Naive thymus-derived CD8-positive, alpha-beta T cell (primary cell): ENCODE measurements at regions not wholly inside any gene's neighbourhood (a gene's known extent, or its start where the extent isn't known, plus 50 kb on each side); places are given as distances from the start of the nearest gene placed in this dataset.
"Not testable (repeated sequence)": the region's sequence is repeated elsewhere in the genome, so short reads cannot be mapped to it uniquely, and the experiment has no call there.

Experiments used
- ATAC-seq, 2 donors: fragments of 150-1000 bp; cut with Tn5 transposase in 1 of 2; sonication (Bioruptor Pico), chemical (Tn5 transposase) in 1 of 2; 1 replicate in 1 of 2; 2 replicates in 1 of 2; pipeline ENCODE4 v1.10.0; 2021; ENCODE audit warnings: mild to moderate bottlenecking in 2 of 2, moderate library complexity in 2 of 2
- POLR2A ChIA-PET: fragments of 350-600 bp; sonication (Branson Sonifier 250); formaldehyde crosslinking; loops from one replicate; lab custom pipeline; 2021; ENCODE audit warnings: antibody characterized with exemption; lab: Charles Lee
- DNase-seq, 10 donors: peaks; one replicate each; pipeline versions ENCODE4 v3.0.0 to v3.0.0-alpha.2; 2020 to 2022
- H3K27ac Mint-ChIP-seq, 10 donors: one replicate each; pipeline ENCODE4 v1.8.0; 2020 to 2022; ENCODE audit warnings: mild to moderate bottlenecking in 10 of 10, mixed read lengths in 10 of 10, moderate library complexity in 4 of 10, inconsistent platforms in 1 of 10
- H3K27me3 Mint-ChIP-seq, 5 donors: one replicate each; pipeline ENCODE4 v1.8.0; 2021 to 2022; ENCODE audit warnings: mixed read lengths in 5 of 5
- H3K36me3 Mint-ChIP-seq, 3 donors: one replicate each; pipeline ENCODE4 v1.8.0; 2020 to 2022; ENCODE audit warnings: mixed read lengths in 3 of 3, mild to moderate bottlenecking in 2 of 3, inconsistent platforms in 1 of 3
- H3K4me1 Mint-ChIP-seq, 4 donors: one replicate each; pipeline ENCODE4 v1.8.0; 2021 to 2022; ENCODE audit warnings: mixed read lengths in 4 of 4
- H3K4me3 Mint-ChIP-seq, 10 donors: one replicate each; pipeline ENCODE4 v1.8.0; 2020 to 2022; ENCODE audit warnings: mild to moderate bottlenecking in 10 of 10, mixed read lengths in 10 of 10, moderate library complexity in 6 of 10, inconsistent platforms in 1 of 10
- H3K9me3 Mint-ChIP-seq, 9 donors: one replicate each; pipeline ENCODE4 v1.8.0; 2020 to 2022; ENCODE audit warnings: mixed read lengths in 9 of 9, mild to moderate bottlenecking in 3 of 9, inconsistent platforms in 1 of 9, moderate library complexity in 1 of 9

DNA sequence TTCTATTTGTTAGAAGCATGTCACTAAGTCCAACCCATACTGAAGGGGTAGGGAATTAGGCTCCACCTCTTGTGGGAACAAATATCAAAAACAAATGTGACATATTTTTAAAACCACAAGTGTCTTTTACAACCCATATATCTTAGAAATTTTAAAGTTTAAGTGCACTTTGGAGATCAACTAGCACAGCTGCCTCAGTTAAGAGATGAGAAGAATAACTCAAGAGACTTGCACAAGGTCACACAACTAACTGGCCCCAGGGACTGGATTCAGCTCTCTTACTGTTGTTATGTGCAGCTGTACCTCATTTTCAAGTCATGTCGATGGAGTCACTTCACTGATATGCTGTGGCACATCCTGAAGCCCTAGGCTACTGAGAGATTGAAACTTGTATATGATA, 102.9 kb upstream of the BMP2 start:
- Mint-ChIP-seq H3K4me3 (no peak overlapping the region), H3K4me1 (no peaks in the 10 kb centered on the region)
- POLR2A ChIA-PET = no interaction called here

DNA sequence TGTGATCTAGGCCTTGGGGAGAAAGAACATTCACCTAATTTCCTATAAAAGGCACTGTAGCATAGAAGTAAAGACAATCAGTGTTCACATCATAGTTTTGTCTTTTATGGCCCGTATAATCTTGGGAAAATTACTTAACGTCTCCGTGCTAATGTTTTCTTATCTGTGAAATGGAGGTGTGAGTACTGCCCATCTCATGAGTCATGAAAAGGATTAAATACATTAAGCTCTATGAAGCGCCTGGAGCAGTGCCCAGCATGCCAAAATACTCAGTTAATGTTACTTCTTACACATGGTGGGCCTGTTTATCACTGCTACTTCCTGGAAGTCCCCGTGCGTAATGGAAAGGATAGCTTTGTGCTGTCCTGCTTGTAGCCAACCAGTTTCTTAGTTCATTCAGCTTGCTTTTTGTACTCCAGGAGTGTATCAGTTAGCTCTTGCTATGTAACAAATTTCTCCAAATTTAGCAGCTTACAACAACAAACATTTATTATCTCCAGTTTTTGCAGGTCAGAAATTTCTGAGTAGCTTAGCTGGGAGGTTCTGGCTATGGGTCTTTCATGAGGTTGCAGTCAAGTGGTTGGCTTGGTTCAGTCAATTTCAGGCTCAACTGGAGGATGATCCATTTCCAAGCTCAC, 103.6 kb upstream of the BMP2 start:
- H3K27ac Mint-ChIP-seq = no peak overlapping the region

More for the DNA sequence above, 102.9 kb upstream of the BMP2 start:
- H3K9me3 Mint-ChIP-seq = peaks cover 0 to 5% (median 0%) of the 10 kb centered on the region in 9 donors
- H3K27me3 Mint-ChIP-seq = peaks cover 0 to 3% (median 0%) of the 10 kb centered on the region in 5 donors
- H3K36me3 Mint-ChIP-seq = no peaks in the 10 kb centered on the region
- ATAC-seq = no peak
- DNase-seq = no peak
- H3K27ac Mint-ChIP-seq = no peak overlapping the region

DNA sequence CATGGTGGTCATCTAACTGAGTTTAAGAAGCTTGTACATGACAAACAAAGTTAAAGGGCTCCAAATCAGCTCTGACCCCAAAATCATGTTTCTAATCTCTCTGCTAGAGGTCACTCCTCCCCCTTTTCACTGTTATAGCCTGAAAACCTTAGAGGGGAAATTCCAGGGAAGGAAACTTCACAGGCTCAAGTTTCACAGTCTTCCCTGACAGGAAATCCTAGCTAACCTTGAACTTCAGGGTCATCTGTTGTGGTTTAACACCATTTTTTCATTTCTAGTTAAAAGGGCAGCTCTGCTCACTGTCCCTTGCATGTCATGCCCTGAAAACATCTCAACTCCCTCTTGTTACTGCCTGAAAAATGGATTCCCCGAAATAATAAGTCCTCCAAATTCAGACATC, 104.4 kb upstream of the BMP2 start:
- H3K36me3 Mint-ChIP-seq = no peaks in the 10 kb centered on the region
- H3K27ac Mint-ChIP-seq = no peak overlapping the region
- H3K27me3 Mint-ChIP-seq = peaks cover 0 to 3% (median 2%) of the 10 kb centered on the region in 5 donors
- DNase-seq = no peak
- no peak for ATAC-seq
- no peak overlapping the region for H3K4me3 Mint-ChIP-seq
- POLR2A ChIA-PET = no interaction called here
- H3K9me3 Mint-ChIP-seq = peaks cover 0 to 8% (median 0%) of the 10 kb centered on the region in 9 donors
- H3K4me1 Mint-ChIP-seq = no peaks in the 10 kb centered on the region

More for the DNA sequence above, 103.6 kb upstream of the BMP2 start:
- H3K36me3 Mint-ChIP-seq = no peaks in the 10 kb centered on the region
- peaks cover 0 to 3% (median 0%) of the 10 kb centered on the region in 5 donors for H3K27me3 Mint-ChIP-seq
- DNase-seq = no peak
- H3K4me3 Mint-ChIP-seq = no peak overlapping the region
- no peaks in the 10 kb centered on the region for H3K4me1 Mint-ChIP-seq
- POLR2A ChIA-PET = no interaction called here
- no peak for ATAC-seq
- peaks cover 0 to 5% (median 0%) of the 10 kb centered on the region in 9 donors for H3K9me3 Mint-ChIP-seq

- Mint-ChIP-seq H3K4me3 (no peak overlapping the region), H3K27ac (no peak overlapping the region), H3K4me1 (no peaks in the 10 kb centered on the region), H3K36me3 (no peaks in the 10 kb centered on the region), H3K9me3 (peaks cover 0 to 8% (median 0%) of the 10 kb centered on the region in 9 donors), H3K27me3 (peaks cover 0 to 3% (median 2%) of the 10 kb centered on the region in 5 donors)
- DNase-seq (no peak), ATAC-seq (no peak)
- POLR2A ChIA-PET = no interaction called here
Measured at GRCh38 chr20:6662309-6662708, 105.2 kb upstream of the BMP2 start.

- DNase-seq = no peak
- POLR2A ChIA-PET = no interaction called here
- Mint-ChIP-seq H3K9me3 (peaks cover 0 to 6% (median 0%) of the 10 kb centered on the region in 9 donors), H3K4me3 (no peak overlapping the region), H3K4me1 (no peaks in the 10 kb centered on the region), H3K27ac (no peak overlapping the region), H3K36me3 (no peaks in the 10 kb centered on the region), H3K27me3 (peaks cover 0 to 5% (median under 1%) of the 10 kb centered on the region in 5 donors)
- ATAC-seq = no peak
Measured at GRCh38 chr20:6660441-6660840, 107.0 kb upstream of the BMP2 start.

DNA sequence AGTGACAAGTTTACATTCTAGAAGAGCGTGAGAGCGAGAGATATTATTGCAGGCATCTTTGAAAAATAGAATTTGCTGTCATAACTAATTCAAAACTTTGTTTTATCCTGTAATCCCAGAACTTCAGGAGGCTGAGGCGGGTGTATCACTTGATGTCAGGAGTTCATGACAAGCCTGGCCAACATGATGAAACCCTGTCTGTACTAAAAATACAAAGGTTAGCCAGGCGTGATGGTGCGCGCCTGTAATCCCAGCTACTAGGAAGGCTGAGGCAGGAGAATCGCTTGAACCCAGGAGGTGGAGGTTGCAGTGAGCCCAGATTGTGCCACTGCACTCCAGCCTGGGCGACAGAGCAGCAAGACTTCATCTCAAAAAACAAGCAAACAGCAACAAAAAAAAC, 108.6 kb upstream of the BMP2 start:
- POLR2A ChIA-PET, H3K9me3 Mint-ChIP-seq, H3K27me3 Mint-ChIP-seq, H3K36me3 Mint-ChIP-seq, H3K4me3 Mint-ChIP-seq, H3K4me1 Mint-ChIP-seq, H3K27ac Mint-ChIP-seq, ATAC-seq, DNase-seq: not testable (repeated sequence)

DNA sequence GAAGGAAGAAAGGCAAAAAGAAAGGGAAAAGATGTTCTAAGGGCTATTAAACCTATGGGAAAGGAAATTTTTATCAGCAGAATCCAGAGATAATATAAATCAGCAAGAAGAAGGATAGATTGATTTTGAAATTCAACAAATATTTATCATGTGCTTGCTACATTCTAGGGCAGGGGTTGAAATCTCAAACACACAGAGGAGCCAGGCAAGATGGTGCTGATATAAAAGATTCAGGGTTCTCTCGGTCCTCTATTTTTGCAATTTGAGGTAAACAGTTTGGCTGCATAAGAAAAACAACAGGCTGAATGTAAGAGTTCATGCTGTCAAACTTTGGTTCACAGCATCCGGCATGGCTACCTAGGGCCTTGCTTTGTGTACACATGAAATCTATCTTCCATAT, 109.6 kb upstream of the BMP2 start:
- Mint-ChIP-seq H3K36me3 (no peaks in the 10 kb centered on the region), H3K27ac (no peak overlapping the region), H3K4me1 (no peaks in the 10 kb centered on the region), H3K4me3 (no peak overlapping the region), H3K27me3 (peaks cover 0 to 5% (median 2%) of the 10 kb centered on the region in 5 donors), H3K9me3 (peaks cover 0 to 3% (median 0%) of the 10 kb centered on the region in 9 donors)
- no peak for DNase-seq
- no peak for ATAC-seq
- POLR2A ChIA-PET = no interaction called here

DNA sequence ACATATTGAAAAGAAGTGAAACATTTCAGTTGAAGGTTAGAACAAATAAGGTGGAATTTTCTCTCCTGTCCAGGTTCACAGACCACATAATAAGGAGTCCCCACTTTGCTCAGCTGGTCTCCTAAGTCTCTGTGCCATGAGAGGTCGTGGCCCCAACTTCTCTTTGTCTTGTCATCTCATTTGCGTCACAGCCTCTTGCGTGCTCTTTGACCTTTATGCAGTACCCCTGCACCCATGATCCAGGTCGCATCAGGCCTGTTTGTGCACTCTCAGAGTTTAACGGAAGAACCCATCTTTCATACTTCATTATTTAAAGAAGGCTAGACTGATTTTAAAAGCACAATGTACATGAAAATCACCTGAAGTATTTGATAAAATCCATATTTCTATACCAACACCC, 110.4 kb upstream of the BMP2 start:
- Mint-ChIP-seq H3K4me3 (no peak overlapping the region), H3K27me3 (peaks cover 0 to 5% (median 2%) of the 10 kb centered on the region in 5 donors), H3K36me3 (no peaks in the 10 kb centered on the region), H3K4me1 (no peaks in the 10 kb centered on the region), H3K9me3 (peaks cover 0 to 3% (median 0%) of the 10 kb centered on the region in 9 donors), H3K27ac (no peak overlapping the region)
- POLR2A ChIA-PET = no interaction called here
- DNase-seq (no peak), ATAC-seq (no peak)

DNA sequence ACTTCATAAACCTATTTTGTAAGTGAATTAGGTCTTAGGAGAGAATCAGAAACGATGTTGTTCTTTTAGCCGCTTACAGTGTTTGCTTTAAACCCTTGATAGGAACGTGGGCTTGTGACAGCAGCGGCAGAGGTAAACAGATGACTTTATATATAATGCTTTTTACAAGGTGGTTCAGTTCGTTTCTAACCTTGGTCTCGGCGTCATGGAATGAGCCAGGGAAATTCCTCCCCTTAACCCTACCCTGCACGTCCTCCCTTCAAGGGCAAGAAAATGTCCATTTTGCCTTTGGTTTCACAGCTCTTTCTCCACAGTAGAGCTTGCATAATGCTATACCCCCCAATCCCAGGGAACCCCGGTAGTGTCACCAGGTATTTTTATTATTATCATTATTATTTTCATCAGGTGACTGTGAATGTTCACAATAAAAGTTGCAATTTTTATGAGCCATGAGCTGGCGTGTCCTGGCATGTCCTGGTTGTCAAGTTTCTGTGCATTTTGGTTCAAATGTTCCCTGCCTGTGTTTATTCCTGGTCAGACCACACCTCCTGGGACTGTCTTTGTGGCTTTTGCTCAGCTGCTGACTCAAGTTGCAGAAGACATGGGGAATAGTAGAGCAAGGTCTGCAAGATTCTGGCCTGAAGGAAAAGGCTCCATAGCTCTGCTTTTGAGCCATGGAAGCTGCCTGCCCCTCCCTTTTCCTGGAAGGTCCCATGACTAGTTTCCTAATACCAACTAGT, 112.8 kb upstream of the BMP2 start:
- H3K27me3 Mint-ChIP-seq = peaks cover 0 to 5% (median 2%) of the 10 kb centered on the region in 5 donors
- H3K4me1 Mint-ChIP-seq = no peaks in the 10 kb centered on the region
- DNase-seq (no peak), ATAC-seq (no peak)
- no peak overlapping the region for H3K27ac Mint-ChIP-seq
- POLR2A ChIA-PET = no interaction called here
- peaks cover 0 to 5% (median 0%) of the 10 kb centered on the region in 9 donors for H3K9me3 Mint-ChIP-seq
- no peaks in the 10 kb centered on the region for H3K36me3 Mint-ChIP-seq
- no peak overlapping the region for H3K4me3 Mint-ChIP-seq

DNA sequence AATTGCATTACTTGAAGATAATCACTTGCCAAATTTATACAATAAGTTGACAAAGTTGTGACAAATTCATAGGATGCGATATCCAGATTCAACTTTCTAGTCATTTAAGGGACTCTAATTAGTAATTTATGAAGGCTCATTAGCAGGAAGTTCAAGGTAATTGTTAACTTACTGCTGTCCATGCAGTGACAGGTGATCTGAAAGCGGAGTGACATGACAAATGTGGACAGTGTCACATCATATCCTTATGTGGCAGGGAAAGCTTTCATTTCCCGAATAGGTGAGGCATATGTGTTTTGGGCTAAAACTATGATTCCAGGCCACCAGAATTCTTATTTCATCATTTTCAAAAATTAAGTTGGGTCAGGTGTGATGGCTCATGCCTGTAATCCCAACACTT, 115.9 kb upstream of the BMP2 start:
- POLR2A ChIA-PET = no interaction called here
- Mint-ChIP-seq H3K4me3 (no peak overlapping the region), H3K36me3 (peaks cover 0 to 1% (median 0%) of the 10 kb centered on the region in 3 donors), H3K27ac (no peak overlapping the region), H3K27me3 (peaks cover 0 to 3% (median 0%) of the 10 kb centered on the region in 5 donors), H3K4me1 (no peaks in the 10 kb centered on the region), H3K9me3 (peaks cover 0 to 12% (median 0%) of the 10 kb centered on the region in 9 donors)
- no peak for ATAC-seq
- no peak for DNase-seq

DNA sequence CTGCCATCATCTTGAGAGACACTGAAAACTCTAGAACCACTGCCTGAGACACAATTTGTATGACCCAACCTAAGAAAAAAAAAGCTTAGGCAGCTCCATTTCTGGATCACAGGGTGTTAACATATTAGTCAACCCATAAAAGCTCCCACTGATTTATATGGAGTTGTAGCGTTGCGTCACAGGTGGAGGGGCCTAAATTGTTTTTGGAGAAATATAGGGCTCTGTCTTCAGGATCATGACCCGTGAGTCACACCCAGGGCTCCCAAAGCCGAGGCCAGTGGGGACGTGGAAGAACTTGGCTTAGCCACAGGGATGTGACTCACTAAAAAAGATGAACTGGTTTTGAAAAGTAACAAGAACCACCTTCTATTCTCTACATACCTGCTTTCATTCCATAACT, 116.5 kb upstream of the BMP2 start:
- H3K27me3 Mint-ChIP-seq = peaks cover 0 to 2% (median 0%) of the 10 kb centered on the region in 5 donors
- POLR2A ChIA-PET = no interaction called here
- DNase-seq (no peak), ATAC-seq (no peak)
- peaks cover 0 to 12% (median 0%) of the 10 kb centered on the region in 9 donors for H3K9me3 Mint-ChIP-seq
- no peak overlapping the region for H3K27ac Mint-ChIP-seq
- peaks cover 0 to 1% (median 0%) of the 10 kb centered on the region in 3 donors for H3K36me3 Mint-ChIP-seq
- no peaks in the 10 kb centered on the region for H3K4me1 Mint-ChIP-seq
- H3K4me3 Mint-ChIP-seq = no peak overlapping the region

DNA sequence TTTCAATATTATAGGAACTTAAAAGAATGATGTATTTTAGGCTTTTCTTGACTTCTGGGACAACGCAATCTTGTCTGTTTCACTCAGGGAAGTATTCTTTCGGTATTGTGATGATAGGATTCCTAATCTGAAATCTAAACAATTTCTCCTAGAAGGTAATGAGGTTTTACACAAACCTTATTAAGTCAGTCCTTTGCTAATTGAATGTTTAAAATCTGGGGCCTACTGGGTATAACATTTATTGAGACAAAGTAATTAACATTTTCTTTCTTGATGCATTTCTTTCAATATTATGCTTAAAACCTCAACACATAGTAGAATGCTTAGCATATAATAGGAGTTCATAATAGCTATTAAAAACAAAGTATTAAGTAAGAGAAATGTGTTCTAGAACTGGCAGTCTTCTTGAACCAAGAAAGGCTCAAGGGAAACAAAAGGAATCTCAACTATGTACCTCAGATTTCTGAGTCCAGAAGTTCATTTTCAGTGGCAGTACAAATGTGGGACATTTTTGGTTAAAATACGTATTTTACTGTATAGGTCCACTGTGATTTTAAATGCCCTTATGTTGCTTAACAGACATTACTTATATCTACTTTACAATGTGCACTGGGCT, 121.4 kb upstream of the BMP2 start:
- no peaks in the 10 kb centered on the region for H3K4me1 Mint-ChIP-seq
- peaks cover 0 to 1% (median 0%) of the 10 kb centered on the region in 3 donors for H3K36me3 Mint-ChIP-seq
- POLR2A ChIA-PET = no interaction called here
- no peak overlapping the region for H3K27ac Mint-ChIP-seq
- peaks cover 0 to 10% (median 3%) of the 10 kb centered on the region in 9 donors for H3K9me3 Mint-ChIP-seq
- ATAC-seq = no peak
- H3K4me3 Mint-ChIP-seq = no peak overlapping the region
- peaks cover 0 to 3% (median 0%) of the 10 kb centered on the region in 5 donors for H3K27me3 Mint-ChIP-seq
- no peak for DNase-seq
